HG03025 (cell line): ENCODE measurements at regions not wholly inside any gene's neighbourhood (a gene's known extent, or its start where the extent isn't known, plus 50 kb on each side); places are given as distances from the start of the nearest gene placed in this dataset.
A peak's percentile ranks its signal among the peaks of the same experiment; 100 is the strongest.
"Not testable (repeated sequence)": the region's sequence is repeated elsewhere in the genome, so short reads cannot be mapped to it uniquely, and the experiment has no call there.

ENCODE experiments used
- ATAC-seq: cut with Tn5 transposase; IDR thresholded peaks from one replicate; pipeline ENCODE4 v1.9.1; 2021; ENCODE audit warnings: mild to moderate bottlenecking, moderate library complexity; ENCODE audit not compliant: unreplicated experiment, low FRiP score

GRCh38 chr10:62585211-62585775 lies 211.1 kb downstream of the ZNF365 start:
- ATAC-seq = no peak

- ATAC-seq = no peak
These were observed 212.8 kb downstream of the ZNF365 start for GRCh38 chr10:62587011-62587410.

- ATAC-seq = no peak
These were observed 213.9 kb downstream of the ZNF365 start for GRCh38 chr10:62588116-62588515.

GRCh38 chr10:62589689-62590088 lies 214.8 kb upstream of the ADO start:
- no peak for ATAC-seq

GRCh38 chr10:62590306-62590705 lies 214.2 kb upstream of the ADO start:
- no peak for ATAC-seq

GRCh38 chr10:62594093-62594520 lies 210.4 kb upstream of the ADO start:
- peak; percentile 62 for ATAC-seq

GRCh38 chr10:62597226-62597625 lies 207.3 kb upstream of the ADO start:
- ATAC-seq = no peak

GRCh38 chr10:62599161-62599560 lies 205.4 kb upstream of the ADO start:
- ATAC-seq = no peak

- not testable (repeated sequence) for ATAC-seq
These were observed 198.0 kb upstream of the ADO start for GRCh38 chr10:62606551-62606950.

- ATAC-seq = not testable (repeated sequence)
These were observed 196.2 kb upstream of the ADO start for GRCh38 chr10:62608189-62608875.

GRCh38 chr10:62610649-62611229 lies 193.8 kb upstream of the ADO start:
- peak; percentile 70 for ATAC-seq

GRCh38 chr10:62613424-62613823 lies 191.1 kb upstream of the ADO start:
- ATAC-seq = no peak

- no peak for ATAC-seq
These were observed 190.7 kb upstream of the ADO start for GRCh38 chr10:62613859-62614258.

- ATAC-seq = peak; percentile 49
These were observed 189.9 kb upstream of the ADO start for GRCh38 chr10:62614389-62615157.

- no peak for ATAC-seq
These were observed 187.5 kb upstream of the ADO start for GRCh38 chr10:62616885-62617590.

GRCh38 chr10:62617652-62618051 lies 186.9 kb upstream of the ADO start:
- ATAC-seq = no peak

- ATAC-seq = no peak
These were observed 186.5 kb upstream of the ADO start for GRCh38 chr10:62618054-62618453.

GRCh38 chr10:62618576-62619412 lies 185.7 kb upstream of the ADO start:
- no peak for ATAC-seq

- no peak for ATAC-seq
These were observed 185.1 kb upstream of the ADO start for GRCh38 chr10:62619413-62619738.

GRCh38 chr10:62620491-62620890 lies 184.0 kb upstream of the ADO start:
- ATAC-seq = no peak
